ENCODE measurements at regions not wholly inside any gene's neighbourhood (a gene's known extent, or its start where the extent isn't known, plus 50 kb on each side); places are given as distances from the start of the nearest gene placed in this dataset.

- TF ChIP-seq CTCF (IDR thresholded peaks at IDR 0.05; ENCODE audit: low read length) (no peak), EZH2 (IDR thresholded peaks at IDR 0.05; ENCODE audit: borderline replicate concordance, low read length) (no peak)
Observed at GRCh38 chr2:234181121-234181520, 130.6 kb downstream of the SPP2 start.
